ENCODE measurements at regions not wholly inside any gene's neighbourhood (a gene's known extent, or its start where the extent isn't known, plus 50 kb on each side); places are given as distances from the start of the nearest gene placed in this dataset.

GRCh38 chr2:34317797-34318196 lies 718.7 kb upstream of the FAM98A start:
- TF ChIP-seq EZH2 (IDR thresholded peaks at IDR 0.05; ENCODE audit: low read length, unreplicated experiment) (no peak), CTCF (conservative IDR thresholded peaks at IDR 0.05; ENCODE audit: low read depth, low read length) (no peak), EZH2phosphoT487 (IDR thresholded peaks at IDR 0.05; ENCODE audit: borderline replicate concordance, low read length) (no peak)
